Kidney (tissue), 13 donors: ENCODE measurements at regions not wholly inside any gene's neighbourhood (a gene's known extent, or its start where the extent isn't known, plus 50 kb on each side); places are given as distances from the start of the nearest gene placed in this dataset.

Experiments
- DNase-seq, 5 donors: peaks; one replicate each; pipeline ENCODE4 v3.0.0-alpha.2; 2013 to 2020
- FAIRE-seq: peaks from 2 replicates; lab custom pipeline; 2012; peaks lifted over from hg19 to GRCh38; lab: Jason Lieb, UNC
- H3K27ac ChIP-seq, 2 donors: one replicate each; pipeline ENCODE4 v1.7.0; 2013; ENCODE audit warnings: low read depth in 2 of 2, low read length in 2 of 2, inconsistent platforms in 1 of 2
- H3K27me3 ChIP-seq: one replicate; pipeline ENCODE4 v1.7.1; 2013; ENCODE audit warnings: low read length, inconsistent platforms; ENCODE audit not compliant: control insufficient read depth, insufficient read depth
- H3K36me3 ChIP-seq, 3 donors: one replicate each; pipeline versions ENCODE4 v1.7.0 to v1.7.1; 2013; ENCODE audit warnings: low read length in 3 of 3, control low read depth in 1 of 3, inconsistent platforms in 1 of 3; ENCODE audit not compliant: insufficient read depth in 3 of 3, control insufficient read depth in 2 of 3
- H3K4me1 ChIP-seq, 3 donors: one replicate each; pipeline versions ENCODE4 v1.7.0 to v1.7.1; 2013; ENCODE audit warnings: low read length in 3 of 3, inconsistent platforms in 1 of 3, low read depth in 1 of 3; ENCODE audit not compliant: control insufficient read depth in 2 of 3, insufficient read depth in 2 of 3
- H3K4me3 ChIP-seq, 3 donors: one replicate each; pipeline versions ENCODE4 v1.7.0 to v1.8.1; 2013; ENCODE audit warnings: low read length in 3 of 3, control low read depth in 1 of 3, inconsistent platforms in 1 of 3
- H3K9ac ChIP-seq, 3 donors: one replicate each; pipeline versions ENCODE4 v1.7.0 to v1.7.1; 2013; ENCODE audit warnings: low read length in 3 of 3, control low read depth in 1 of 3, inconsistent platforms in 1 of 3
- H3K9me3 ChIP-seq, 3 donors: one replicate each; pipeline versions ENCODE4 v1.7.0 to v1.7.1; 2013; ENCODE audit warnings: low read length in 3 of 3, control low read depth in 1 of 3, inconsistent platforms in 1 of 3; ENCODE audit not compliant: control insufficient read depth in 2 of 3, insufficient read depth in 1 of 3
- intact Hi-C: fragments of 100-400 bp; cut with DNase I; formaldehyde crosslinking; loops from one replicate; pipeline ENCODE4 v1.11.1; 2022
- TF ChIP-seq, protein P1 (sequence below): IDR thresholded peaks from 3 replicates; pipeline ENCODE4 v1.5.1; 2012; ENCODE audit warnings: mild to moderate bottlenecking, moderate library complexity, borderline replicate concordance; ENCODE audit not compliant: insufficient read depth; ENCODE audit errors: extremely low read depth
- donor health status: control.
- donor health status: control.
- donor health status: control.
- donor health status: control.
- donor health status: control.
- donor health status: DM: yes; HTN: yes; CAD: no.
- donor health status: Normal renal cell carcinoma (clear cell type).

DNA sequence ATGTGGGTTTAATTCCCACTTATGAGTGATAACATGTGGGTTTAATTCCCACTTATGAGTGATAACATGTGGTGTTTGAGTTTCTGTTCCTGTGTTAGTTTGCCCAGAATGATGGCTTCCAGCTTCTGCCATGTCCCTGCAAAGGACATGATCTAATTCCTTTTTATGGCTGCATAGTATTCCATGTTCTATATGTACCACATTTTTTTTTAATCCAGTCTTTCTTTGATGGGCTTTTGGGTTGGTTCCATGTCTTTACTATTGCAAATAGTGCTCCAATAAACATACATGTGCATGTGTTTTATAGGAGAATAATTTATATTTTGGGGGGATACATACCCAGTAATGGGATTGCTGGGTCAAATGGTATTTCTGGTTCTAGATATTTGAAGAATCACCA, 317.8 kb downstream of the MMUT start:
- no peak for DNase-seq
- H3K36me3 ChIP-seq, result no peaks in the 10 kb centered on the region
- no peak overlapping the region for H3K9ac ChIP-seq
- no peak overlapping the region for H3K27ac ChIP-seq
- intact Hi-C loops, result no loop called here
- no peaks in the 10 kb centered on the region for H3K27me3 ChIP-seq
- H3K4me3 ChIP-seq, result no peak overlapping the region
- TF ChIP-seq, protein P1, sequence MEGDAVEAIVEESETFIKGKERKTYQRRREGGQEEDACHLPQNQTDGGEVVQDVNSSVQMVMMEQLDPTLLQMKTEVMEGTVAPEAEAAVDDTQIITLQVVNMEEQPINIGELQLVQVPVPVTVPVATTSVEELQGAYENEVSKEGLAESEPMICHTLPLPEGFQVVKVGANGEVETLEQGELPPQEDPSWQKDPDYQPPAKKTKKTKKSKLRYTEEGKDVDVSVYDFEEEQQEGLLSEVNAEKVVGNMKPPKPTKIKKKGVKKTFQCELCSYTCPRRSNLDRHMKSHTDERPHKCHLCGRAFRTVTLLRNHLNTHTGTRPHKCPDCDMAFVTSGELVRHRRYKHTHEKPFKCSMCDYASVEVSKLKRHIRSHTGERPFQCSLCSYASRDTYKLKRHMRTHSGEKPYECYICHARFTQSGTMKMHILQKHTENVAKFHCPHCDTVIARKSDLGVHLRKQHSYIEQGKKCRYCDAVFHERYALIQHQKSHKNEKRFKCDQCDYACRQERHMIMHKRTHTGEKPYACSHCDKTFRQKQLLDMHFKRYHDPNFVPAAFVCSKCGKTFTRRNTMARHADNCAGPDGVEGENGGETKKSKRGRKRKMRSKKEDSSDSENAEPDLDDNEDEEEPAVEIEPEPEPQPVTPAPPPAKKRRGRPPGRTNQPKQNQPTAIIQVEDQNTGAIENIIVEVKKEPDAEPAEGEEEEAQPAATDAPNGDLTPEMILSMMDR, result no peak
- no peak for FAIRE-seq
- peaks cover 0 to 2% (median 0%) of the 10 kb centered on the region in 3 donors for H3K9me3 ChIP-seq
- H3K4me1 ChIP-seq, result no peaks in the 10 kb centered on the region

- Histone ChIP-seq H3K4me1 (no peaks in the 10 kb centered on the region), H3K4me3 (no peak overlapping the region), H3K27me3 (no peaks in the 10 kb centered on the region), H3K27ac (no peak overlapping the region), H3K9me3 (peaks cover 0 to 2% (median 0%) of the 10 kb centered on the region in 3 donors), H3K36me3 (no peaks in the 10 kb centered on the region), H3K9ac (no peak overlapping the region)
- TF ChIP-seq, protein P1, result no peak
- DNase-seq, result no peak
- FAIRE-seq, result no peak
- intact Hi-C loops, result no loop called here
These were observed 320.5 kb downstream of the MMUT start for GRCh38 chr6:49142421-49143151.

DNA sequence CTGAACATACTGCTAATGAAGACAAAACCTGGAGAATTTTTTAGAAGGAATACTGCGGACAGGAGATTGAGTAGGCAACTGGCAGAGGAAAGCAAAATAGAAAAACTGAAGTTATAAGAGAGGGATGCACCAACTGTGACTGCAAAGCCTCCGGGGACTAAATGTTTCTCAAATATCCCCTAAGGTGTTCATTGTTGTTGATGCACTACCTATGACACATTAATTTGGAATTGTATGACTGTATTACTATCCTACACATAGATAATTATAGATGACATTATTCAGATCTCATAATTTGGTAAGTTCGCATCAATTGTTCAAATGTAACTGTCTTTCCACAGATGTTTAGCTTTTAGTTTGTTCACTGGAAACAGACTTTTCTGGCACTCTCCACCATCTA, 341.1 kb downstream of the MMUT start:
- H3K27me3 ChIP-seq, result no peaks in the 10 kb centered on the region
- H3K4me3 ChIP-seq, result no peak overlapping the region
- intact Hi-C loops, result no loop called here
- TF ChIP-seq, protein P1, result no peak
- no peaks in the 10 kb centered on the region for H3K4me1 ChIP-seq
- FAIRE-seq (no peak), DNase-seq (no peak)
- no peak overlapping the region for H3K27ac ChIP-seq
- no peaks in the 10 kb centered on the region for H3K9me3 ChIP-seq
- H3K36me3 ChIP-seq, result no peaks in the 10 kb centered on the region
- H3K9ac ChIP-seq, result no peak overlapping the region
